ENCODE measurements at regions not wholly inside any gene's neighbourhood (a gene's known extent, or its start where the extent isn't known, plus 50 kb on each side); places are given as distances from the start of the nearest gene placed in this dataset.
"Not testable (repeated sequence)": the region's sequence is repeated elsewhere in the genome, so short reads cannot be mapped to it uniquely, and the experiment has no call there.

- H3K9me3 Mint-ChIP-seq = peaks cover 4% of the 10 kb centered on the region
- H3K4me1 Mint-ChIP-seq = no peaks in the 10 kb centered on the region
- H3K27me3 Mint-ChIP-seq (ENCODE audit: low read depth) = no peaks in the 10 kb centered on the region
- TF ChIP-seq CTCF (IDR thresholded peaks at IDR 0.05; ENCODE audit: unreplicated experiment in 3 of 3) = no peak
- H3K4me3 Mint-ChIP-seq = peak overlapping the region in 1 of 3 experiments; percentile 3
- H3K36me3 Mint-ChIP-seq (ENCODE audit: low read depth) = no peaks in the 10 kb centered on the region
- H3K27ac Mint-ChIP-seq = no peak overlapping the region
Observed at GRCh38 chr6:67501755-67502154, 1133.3 kb upstream of the ADGRB3 start.

DNA sequence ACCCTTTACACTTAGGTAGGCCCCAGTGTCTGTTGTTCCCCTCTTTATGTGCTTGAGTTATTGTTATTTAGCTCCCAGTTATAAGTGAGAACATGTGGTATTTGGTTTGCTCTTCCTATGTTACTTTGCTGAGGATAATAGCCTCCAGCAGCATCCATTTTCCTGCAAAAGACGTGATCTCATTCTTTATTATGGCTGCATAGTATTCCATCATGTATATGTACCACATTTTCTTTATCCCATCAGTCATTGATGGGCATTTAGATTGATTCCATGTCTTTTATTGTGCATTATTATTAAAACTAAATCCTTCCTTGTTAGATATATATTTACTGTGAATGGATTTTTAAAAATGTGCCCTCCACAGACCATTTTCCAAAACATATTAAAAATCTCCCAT lies 1137.3 kb upstream of the ADGRB3 start:
- Mint-ChIP-seq H3K4me1 (no peaks in the 10 kb centered on the region), H3K4me3 (no peak overlapping the region)

DNA sequence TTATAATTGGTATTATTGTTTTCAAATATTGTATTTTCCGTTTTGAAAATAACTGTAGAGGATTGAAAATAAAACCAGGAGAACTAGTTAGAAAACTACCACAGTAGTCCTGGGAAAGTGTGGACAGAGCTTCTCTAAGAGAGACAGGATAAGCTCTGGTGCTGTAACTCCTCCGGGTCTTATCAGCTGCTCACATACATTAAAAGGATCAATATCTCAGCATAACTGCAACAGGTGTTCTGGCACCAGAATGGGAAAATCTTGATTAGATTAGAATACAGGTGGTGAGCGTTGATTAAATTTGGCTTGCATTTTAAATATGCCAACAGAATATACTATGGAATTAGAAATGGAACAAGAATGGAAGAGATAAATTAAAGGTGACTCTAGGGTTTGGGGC lies 1138.9 kb upstream of the ADGRB3 start:
- H3K4me3 Mint-ChIP-seq = no peak overlapping the region
- TF ChIP-seq CTCF (IDR thresholded peaks at IDR 0.05; ENCODE audit: unreplicated experiment in 3 of 3) = no peak
- H3K36me3 Mint-ChIP-seq (ENCODE audit: low read depth) = no peaks in the 10 kb centered on the region
- H3K9me3 Mint-ChIP-seq = no peaks in the 10 kb centered on the region
- no peaks in the 10 kb centered on the region for H3K4me1 Mint-ChIP-seq
- H3K27ac Mint-ChIP-seq = no peak overlapping the region
- H3K27me3 Mint-ChIP-seq (ENCODE audit: low read depth) = no peaks in the 10 kb centered on the region

More for the DNA sequence above, 1137.3 kb upstream of the ADGRB3 start:
- H3K9me3 Mint-ChIP-seq = no peaks in the 10 kb centered on the region
- TF ChIP-seq CTCF (IDR thresholded peaks at IDR 0.05; ENCODE audit: unreplicated experiment in 3 of 3) = no peak
- H3K27ac Mint-ChIP-seq = no peak overlapping the region
- H3K27me3 Mint-ChIP-seq (ENCODE audit: low read depth) = no peaks in the 10 kb centered on the region
- H3K36me3 Mint-ChIP-seq (ENCODE audit: low read depth) = no peaks in the 10 kb centered on the region

GRCh38 chr6:67493682-67494081 lies 1141.4 kb upstream of the ADGRB3 start:
- Mint-ChIP-seq H3K4me3 (no peak overlapping the region), H3K9me3 (peaks cover 3% of the 10 kb centered on the region), H3K4me1 (no peaks in the 10 kb centered on the region), H3K27ac (no peak overlapping the region), H3K36me3 (ENCODE audit: low read depth) (no peaks in the 10 kb centered on the region), H3K27me3 (ENCODE audit: low read depth) (no peaks in the 10 kb centered on the region)
- no peak for TF ChIP-seq CTCF (IDR thresholded peaks at IDR 0.05; ENCODE audit: unreplicated experiment in 3 of 3)

DNA sequence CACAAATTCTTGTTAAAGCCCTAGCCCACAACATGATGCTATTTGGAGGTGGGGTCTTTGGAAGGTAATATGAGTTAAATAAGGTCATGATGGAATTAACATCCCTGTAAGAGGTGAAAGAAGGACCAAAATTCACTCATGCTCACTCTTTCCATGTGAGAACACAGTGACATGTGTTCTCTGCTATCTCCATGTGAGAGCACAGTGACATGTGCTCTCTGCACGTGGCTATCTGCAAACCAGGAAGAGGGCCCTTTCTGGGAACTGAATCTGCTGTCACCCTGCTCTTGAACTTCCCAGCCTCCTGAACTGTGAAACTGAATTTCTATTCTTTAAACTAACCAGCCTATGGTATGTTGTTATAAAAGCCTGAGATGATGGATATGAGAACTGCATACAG lies 1159.4 kb upstream of the ADGRB3 start:
- H3K4me1 Mint-ChIP-seq = no peaks in the 10 kb centered on the region
- H3K4me3 Mint-ChIP-seq = no peak overlapping the region
- no peaks in the 10 kb centered on the region for H3K27me3 Mint-ChIP-seq (ENCODE audit: low read depth)
- TF ChIP-seq CTCF (IDR thresholded peaks at IDR 0.05; ENCODE audit: unreplicated experiment in 3 of 3) = no peak
- H3K27ac Mint-ChIP-seq = no peak overlapping the region
- no peaks in the 10 kb centered on the region for H3K9me3 Mint-ChIP-seq
- H3K36me3 Mint-ChIP-seq (ENCODE audit: low read depth) = no peaks in the 10 kb centered on the region

GRCh38 chr6:67467341-67467740 lies 1167.7 kb upstream of the ADGRB3 start:
- Mint-ChIP-seq H3K4me1 (no peaks in the 10 kb centered on the region), H3K36me3 (ENCODE audit: low read depth) (no peaks in the 10 kb centered on the region), H3K4me3 (no peak overlapping the region), H3K27me3 (ENCODE audit: low read depth) (no peaks in the 10 kb centered on the region), H3K27ac (no peak overlapping the region), H3K9me3 (peaks cover 2% of the 10 kb centered on the region)
- no peak for TF ChIP-seq CTCF (IDR thresholded peaks at IDR 0.05; ENCODE audit: unreplicated experiment in 3 of 3)

DNA sequence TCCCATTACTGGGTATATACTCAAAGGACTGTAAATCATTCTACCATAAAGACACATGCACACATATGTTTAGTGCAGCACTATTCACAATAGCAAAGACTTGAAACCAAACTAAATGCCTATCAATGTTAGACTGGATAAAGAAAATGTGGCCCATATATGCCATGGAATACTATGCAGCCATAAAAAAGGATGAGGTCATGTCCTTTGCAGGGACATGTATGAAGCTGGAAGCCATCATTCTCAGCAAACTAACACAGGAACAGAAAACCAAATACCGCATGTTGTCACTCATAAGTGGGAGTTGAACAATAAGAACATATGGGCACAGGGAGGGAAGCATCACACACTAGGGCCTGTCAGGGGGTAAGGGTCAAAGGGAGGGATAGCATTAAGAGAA lies 1172.4 kb upstream of the ADGRB3 start:
- not testable (repeated sequence) for H3K36me3 Mint-ChIP-seq (ENCODE audit: low read depth); H3K4me3 Mint-ChIP-seq; H3K27ac Mint-ChIP-seq; H3K4me1 Mint-ChIP-seq; H3K27me3 Mint-ChIP-seq (ENCODE audit: low read depth)
- peaks cover 13% of the 10 kb centered on the region for H3K9me3 Mint-ChIP-seq

All from nephron (organoid).